Right atrium auricular region (tissue), 2 donors: ENCODE measurements at regions not wholly inside any gene's neighbourhood (a gene's known extent, or its start where the extent isn't known, plus 50 kb on each side); places are given as distances from the start of the nearest gene placed in this dataset.

Source experiments
- DNase-seq: peaks from one replicate; pipeline ENCODE4 v3.0.0-alpha.2; 2019; ENCODE audit warnings: low spot score
- H3K27ac ChIP-seq, 2 donors: fragments of 200-600 bp; sonication (generic); 1 replicate in 1 of 2; 2 replicates in 1 of 2; pipeline ENCODE4 v1.5.1; 2016 to 2019
- H3K27me3 ChIP-seq, 2 donors: fragments of 200-600 bp; sonication (generic); one replicate each; pipeline versions ENCODE4 v1.5.1 to v1.6.0; 2017 to 2019
- H3K36me3 ChIP-seq: fragments of 200-600 bp; sonication (generic); one replicate; pipeline ENCODE4 v1.5.1; 2016
- H3K4me1 ChIP-seq, 2 donors: fragments of 200-600 bp; sonication (generic); one replicate each; pipeline versions ENCODE4 v1.5.1 to v1.6.0; 2017 to 2019
- H3K4me3 ChIP-seq, 2 donors: fragments of 200-600 bp; sonication (generic); 1 replicate in 1 of 2; 2 replicates in 1 of 2; pipeline ENCODE4 v1.5.1; 2017 to 2019; ENCODE audit warnings: mild to moderate bottlenecking in 1 of 2, moderate library complexity in 1 of 2
- H3K9me3 ChIP-seq, 2 donors: fragments of 200-600 bp; sonication (generic); one replicate each; pipeline ENCODE4 v1.5.1; 2019
- TF ChIP-seq, protein P1 (sequence below), 2 donors: fragments of 200-600 bp; sonication (generic); IDR thresholded peaks; one replicate each; pipeline ENCODE4 v1.5.1; 2019; ENCODE audit warnings: antibody characterized with exemption in 2 of 2

- Histone ChIP-seq H3K9me3 (no peaks in the 10 kb centered on the region), H3K4me3 (no peak overlapping the region), H3K27ac (no peak overlapping the region), H3K27me3 (no peaks in the 10 kb centered on the region), H3K4me1 (no peaks in the 10 kb centered on the region), H3K36me3 (no peaks in the 10 kb centered on the region)
- TF ChIP-seq, protein P1, sequence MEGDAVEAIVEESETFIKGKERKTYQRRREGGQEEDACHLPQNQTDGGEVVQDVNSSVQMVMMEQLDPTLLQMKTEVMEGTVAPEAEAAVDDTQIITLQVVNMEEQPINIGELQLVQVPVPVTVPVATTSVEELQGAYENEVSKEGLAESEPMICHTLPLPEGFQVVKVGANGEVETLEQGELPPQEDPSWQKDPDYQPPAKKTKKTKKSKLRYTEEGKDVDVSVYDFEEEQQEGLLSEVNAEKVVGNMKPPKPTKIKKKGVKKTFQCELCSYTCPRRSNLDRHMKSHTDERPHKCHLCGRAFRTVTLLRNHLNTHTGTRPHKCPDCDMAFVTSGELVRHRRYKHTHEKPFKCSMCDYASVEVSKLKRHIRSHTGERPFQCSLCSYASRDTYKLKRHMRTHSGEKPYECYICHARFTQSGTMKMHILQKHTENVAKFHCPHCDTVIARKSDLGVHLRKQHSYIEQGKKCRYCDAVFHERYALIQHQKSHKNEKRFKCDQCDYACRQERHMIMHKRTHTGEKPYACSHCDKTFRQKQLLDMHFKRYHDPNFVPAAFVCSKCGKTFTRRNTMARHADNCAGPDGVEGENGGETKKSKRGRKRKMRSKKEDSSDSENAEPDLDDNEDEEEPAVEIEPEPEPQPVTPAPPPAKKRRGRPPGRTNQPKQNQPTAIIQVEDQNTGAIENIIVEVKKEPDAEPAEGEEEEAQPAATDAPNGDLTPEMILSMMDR (IDR thresholded peaks at IDR 0.05): no peak
- no peak for DNase-seq
These were observed 196.5 kb upstream of the TSHZ3 start for GRCh38 chr19:31545777-31546176.

DNA sequence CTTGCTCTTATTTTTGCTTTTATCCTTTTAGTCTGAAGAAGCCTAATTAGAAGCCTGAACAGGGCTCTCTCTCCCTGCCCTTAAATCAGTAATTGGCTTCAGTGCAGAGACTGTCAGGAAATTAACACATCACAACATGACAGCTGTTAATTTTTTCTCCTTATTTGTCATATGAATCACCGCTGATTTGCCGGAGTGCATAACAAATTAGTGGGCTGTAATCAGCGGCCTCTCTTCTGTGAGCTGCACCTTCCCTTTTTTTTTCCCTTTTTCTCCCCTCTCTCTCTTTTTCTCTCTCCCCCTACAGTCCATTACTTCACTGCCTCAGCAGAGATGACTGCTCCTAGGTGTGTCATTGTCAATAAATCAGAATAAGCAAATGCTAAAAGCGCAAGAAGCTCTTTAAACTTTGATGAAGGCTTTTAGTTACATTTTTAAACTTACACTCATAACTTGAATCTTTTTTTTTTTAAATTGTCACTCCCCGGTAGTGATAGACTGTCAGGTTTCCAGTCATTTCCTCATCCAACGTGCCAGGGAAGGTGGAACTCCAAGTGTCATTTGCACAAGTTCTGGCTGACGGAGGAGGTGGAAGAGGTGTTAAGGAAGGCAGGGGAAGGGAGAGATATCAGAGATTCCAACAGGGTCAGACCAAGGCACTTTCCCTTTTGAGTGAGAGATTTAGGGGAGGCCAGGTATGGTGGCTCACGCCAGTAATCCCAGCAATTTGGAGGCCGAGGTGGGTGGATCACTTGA is 197.1 kb upstream of the TSHZ3 start:
- Histone ChIP-seq H3K4me3 (no peak overlapping the region), H3K9me3 (no peaks in the 10 kb centered on the region), H3K4me1 (no peaks in the 10 kb centered on the region), H3K36me3 (no peaks in the 10 kb centered on the region), H3K27ac (no peak overlapping the region), H3K27me3 (no peaks in the 10 kb centered on the region)
- TF ChIP-seq, protein P1 (IDR thresholded peaks at IDR 0.05): no peak
- no peak for DNase-seq

- no peak overlapping the region for H3K4me3 ChIP-seq
- H3K27me3 ChIP-seq: no peaks in the 10 kb centered on the region
- H3K36me3 ChIP-seq: no peaks in the 10 kb centered on the region
- TF ChIP-seq, protein P1 (IDR thresholded peaks at IDR 0.05): peak in 1 of 2 donors; percentile 57
- no peak for DNase-seq
- H3K4me1 ChIP-seq: no peaks in the 10 kb centered on the region
- H3K9me3 ChIP-seq: no peaks in the 10 kb centered on the region
- H3K27ac ChIP-seq: no peak overlapping the region
These were observed 199.7 kb upstream of the TSHZ3 start for GRCh38 chr19:31548941-31549340.

DNA sequence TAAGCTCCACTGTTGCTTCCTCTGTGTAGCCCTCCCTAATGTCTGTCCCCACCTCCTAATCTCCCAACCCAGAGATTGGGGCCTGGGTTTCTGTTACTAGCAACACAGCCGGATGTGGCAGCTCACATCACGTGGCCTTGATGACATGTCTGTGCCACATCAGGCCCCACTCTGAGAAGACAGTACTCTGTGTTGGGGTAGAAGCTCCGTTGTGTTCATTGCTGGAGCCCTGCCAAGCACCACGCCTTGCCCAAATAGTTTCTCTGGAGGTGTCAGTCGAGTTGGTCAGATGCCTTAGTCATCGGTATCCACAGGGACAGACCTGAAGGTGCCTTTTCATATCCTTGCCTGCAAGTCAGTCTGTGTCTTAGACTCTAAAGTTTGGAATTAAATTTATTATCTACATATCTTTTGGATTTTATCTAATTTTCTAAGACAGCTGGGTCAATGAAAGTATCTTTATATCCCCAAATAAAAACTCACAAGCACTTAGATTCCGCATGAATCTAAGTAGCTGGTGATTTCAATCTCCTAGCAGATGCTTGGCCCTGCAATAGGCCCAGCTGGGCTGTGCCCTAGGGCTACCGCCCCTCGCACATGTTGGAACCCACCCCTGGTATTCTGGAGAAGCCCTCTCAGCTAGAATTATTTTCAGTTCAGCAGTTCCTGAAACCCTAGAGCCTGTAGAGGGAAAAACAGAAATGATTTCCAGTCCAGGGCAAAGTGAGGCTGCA is 204.0 kb upstream of the TSHZ3 start:
- Histone ChIP-seq H3K4me3 (no peak overlapping the region), H3K9me3 (no peaks in the 10 kb centered on the region), H3K27me3 (no peaks in the 10 kb centered on the region), H3K4me1 (no peaks in the 10 kb centered on the region), H3K36me3 (no peaks in the 10 kb centered on the region), H3K27ac (no peak overlapping the region)
- TF ChIP-seq, protein P1 (IDR thresholded peaks at IDR 0.05): no peak
- no peak for DNase-seq

- TF ChIP-seq, protein P1 (IDR thresholded peaks at IDR 0.05): no peak
- H3K36me3 ChIP-seq: no peaks in the 10 kb centered on the region
- H3K27me3 ChIP-seq: no peaks in the 10 kb centered on the region
- DNase-seq: no peak
- H3K4me1 ChIP-seq: no peaks in the 10 kb centered on the region
- no peak overlapping the region for H3K4me3 ChIP-seq
- H3K27ac ChIP-seq: no peak overlapping the region
- peaks cover 0 to under 1% of the 10 kb centered on the region in 2 donors for H3K9me3 ChIP-seq
These were observed 204.6 kb upstream of the TSHZ3 start for GRCh38 chr19:31553846-31554215.
